HCT116 (cell line): ENCODE measurements at regions not wholly inside any gene's neighbourhood (a gene's known extent, or its start where the extent isn't known, plus 50 kb on each side); places are given as distances from the start of the nearest gene placed in this dataset.

Experiments
- ATAC-seq: fragments of 200-7000 bp; cut with Tn5 transposase; 2 replicates; pipeline ENCODE4 v1.9.1; 2020; ENCODE audit warnings: mild to moderate bottlenecking, moderate library complexity
- BruUV-seq: library from RNA; stranded (reverse); fragments of 400-500 nt; replicated peaks from 2 replicates; lab custom pipeline; 2021; lab: Mats Ljungman, UMichigan
- CTCF ChIA-PET: fragments of 300-600 bp; sonication (Branson Sonifier 250); formaldehyde crosslinking; loops from one replicate; lab custom pipeline; 2021; ENCODE audit warnings: antibody characterized with exemption; lab: Charles Lee
- POLR2A ChIA-PET: fragments of 300-600, 350-600 bp; sonication (Branson Sonifier 250); formaldehyde crosslinking; loops from one replicate; lab custom pipeline; 2021; ENCODE audit warnings: antibody characterized with exemption; lab: Charles Lee
- RAD21 ChIA-PET, 2 experiments: fragments of 300-600 bp; sonication (Branson Sonifier 250); formaldehyde crosslinking; loops; one replicate each; lab custom pipeline; 2023; ENCODE audit warnings: low total read pairs in 2 of 2; ENCODE audit not compliant: uncharacterized antibody in 2 of 2, unreplicated experiment in 2 of 2, low non-redundant PET in 1 of 2; lab: Charles Lee
- DNase-seq: peaks from one replicate; pipeline ENCODE4 v3.0.0-alpha.2; 2010; ENCODE audit warnings: low read depth, low spot score
- H2AFZ ChIP-seq: fragments of 200-600 bp; shearing (Covaris generic), sonication (generic); 2 replicates; pipeline ENCODE4 v1.6.1; 2017; ENCODE audit warnings: low read depth, mixed run types, mixed read lengths, antibody characterized with exemption, low read length; ENCODE audit not compliant: poor library complexity, severe bottlenecking
- H3K27ac ChIP-seq: 2 replicates; pipeline ENCODE4 v1.5.1; 2012; ENCODE audit warnings: low read depth, low read length
- H3K27me3 ChIP-seq: fragments of 200-600 bp; sonication (generic); 2 replicates; pipeline ENCODE4 v1.6.1; 2016; ENCODE audit warnings: mixed run types, low read length, mixed read lengths; ENCODE audit not compliant: insufficient read depth
- H3K36me3 ChIP-seq, 2 experiments: fragments of 200-500 bp in 1 of 2; fragments of 200-600 bp in 1 of 2; sonication (Bioruptor generic) in 1 of 2; sonication (generic) in 1 of 2; 2 replicates each; pipeline versions ENCODE4 v1.5.1 to v1.6.1; 2014 to 2016; ENCODE audit warnings: low read length in 2 of 2, inconsistent platforms in 1 of 2, mixed read lengths in 1 of 2, mixed run types in 1 of 2; ENCODE audit not compliant: insufficient read depth in 2 of 2, control insufficient read depth in 1 of 2
- H3K4me1 ChIP-seq, 2 experiments: fragments of 200-600 bp in 1 of 2; sonication (generic) in 1 of 2; 2 replicates each; pipeline versions ENCODE4 v1.5.1 to v1.6.1; 2012 to 2017; ENCODE audit warnings: low read length in 2 of 2, inconsistent platforms in 1 of 2, mild to moderate bottlenecking in 1 of 2, mixed read lengths in 1 of 2, mixed run types in 1 of 2, moderate library complexity in 1 of 2; ENCODE audit not compliant: insufficient read depth in 2 of 2, control insufficient read depth in 1 of 2
- H3K4me2 ChIP-seq: fragments of 200-600 bp; sonication (generic); 2 replicates; pipeline ENCODE4 v1.6.1; 2017; ENCODE audit warnings: mixed run types, low read length, mixed read lengths
- H3K4me3 ChIP-seq, 2 experiments: fragments of 200-600 bp in 1 of 2; sonication (generic) in 1 of 2; replicated peaks in 1 of 2; 2 replicates each; pipeline ENCODE4 v1.5.1; 2011 to 2016; ENCODE audit warnings: low read length in 2 of 2, control low read depth in 1 of 2, low read depth in 1 of 2, mild to moderate bottlenecking in 1 of 2, mixed read lengths in 1 of 2, mixed run types in 1 of 2
- H3K79me2 ChIP-seq: fragments of 200-600 bp; sonication (generic); 2 replicates; pipeline ENCODE4 v1.6.1; 2017; ENCODE audit warnings: mild to moderate bottlenecking, mixed run types, low read length, moderate library complexity, mixed read lengths; ENCODE audit not compliant: insufficient read depth
- H3K9ac ChIP-seq: fragments of 200-600 bp; sonication (generic); 2 replicates; pipeline ENCODE4 v1.6.1; 2016; ENCODE audit warnings: low read length, mixed read lengths
- H3K9me2 ChIP-seq: fragments of 200-600 bp; sonication (generic), shearing (Covaris generic); 2 replicates; pipeline ENCODE4 v1.6.1; 2017; ENCODE audit warnings: mixed run types, mild to moderate bottlenecking, moderate library complexity; ENCODE audit not compliant: insufficient read depth
- H3K9me3 ChIP-seq, 2 experiments: fragments of 200-500 bp in 1 of 2; fragments of 200-600 bp in 1 of 2; sonication (Bioruptor generic) in 1 of 2; sonication (generic) in 1 of 2; 2 replicates each; pipeline ENCODE4 v1.6.1; 2014 to 2017; ENCODE audit warnings: low read length in 2 of 2, mixed read lengths in 2 of 2, inconsistent platforms in 1 of 2, low read depth in 1 of 2, mild to moderate bottlenecking in 1 of 2, mixed run types in 1 of 2, moderate library complexity in 1 of 2; ENCODE audit not compliant: control insufficient read depth in 1 of 2, insufficient read depth in 1 of 2
- H4K20me1 ChIP-seq: fragments of 200-600 bp; sonication (generic), shearing (Covaris generic); 2 replicates; pipeline ENCODE4 v1.6.1; 2017; ENCODE audit warnings: mixed run types, mild to moderate bottlenecking, moderate library complexity; ENCODE audit not compliant: insufficient read depth
- ATF3 ChIP-seq: IDR thresholded peaks from 2 replicates; pipeline ENCODE4 v1.6.1; 2012
- EZH2phosphoT487 ChIP-seq: fragments of 200-600 bp; IDR thresholded peaks from 2 replicates; pipeline ENCODE4 v1.6.1; 2018; ENCODE audit warnings: antibody characterized with exemption, borderline replicate concordance
- POLR2A ChIP-seq: IDR thresholded peaks from 2 replicates; pipeline ENCODE4 v1.7.0; 2011; ENCODE audit warnings: borderline replicate concordance; ENCODE audit not compliant: insufficient read depth, insufficient read length; ENCODE audit errors: extremely low read depth
- POLR2AphosphoS5 ChIP-seq: IDR thresholded peaks from 2 replicates; pipeline ENCODE4 v1.6.1; 2011; ENCODE audit warnings: mild to moderate bottlenecking, low read depth, low read length, moderate library complexity
- RAD21 ChIP-seq: IDR thresholded peaks from 2 replicates; pipeline ENCODE4 v1.6.1; 2012; ENCODE audit warnings: low read depth, mild to moderate bottlenecking
- SIN3A ChIP-seq: IDR thresholded peaks from 2 replicates; pipeline ENCODE4 v1.6.1; 2012; ENCODE audit warnings: low read depth
- SP1 ChIP-seq: IDR thresholded peaks from 2 replicates; pipeline ENCODE4 v1.6.1; 2012; ENCODE audit warnings: low read depth
- TCF7L2 ChIP-seq: IDR thresholded peaks from 2 replicates; pipeline ENCODE4 v1.7.0; 2011; ENCODE audit warnings: borderline replicate concordance, inconsistent platforms; ENCODE audit not compliant: insufficient read depth, insufficient read length; ENCODE audit errors: extremely low read depth
- YY1 ChIP-seq: IDR thresholded peaks from 2 replicates; pipeline ENCODE4 v1.6.1; 2011; ENCODE audit warnings: low read length, low read depth, moderate library complexity, mild to moderate bottlenecking; ENCODE audit not compliant: insufficient replicate concordance; ENCODE audit errors: extremely low read depth
- intact Hi-C: fragments of 100-400 bp; cut with micrococcal nuclease; formaldehyde crosslinking; loops from 2 replicates; pipeline ENCODE4 v1.10.0; 2022
- TF ChIP-seq, protein P1 (sequence below): IDR thresholded peaks from 2 replicates; pipeline ENCODE4 v1.6.1; 2011; ENCODE audit warnings: mild to moderate bottlenecking, low read length, moderate library complexity; ENCODE audit not compliant: insufficient replicate concordance; ENCODE audit errors: extremely low read depth

GRCh38 chr7:109842386-109842785 is 1248.5 kb upstream of the LRRN3 start:
- Histone ChIP-seq H3K9ac (no peak overlapping the region), H4K20me1 (no peaks in the 10 kb centered on the region), H3K79me2 (no peaks in the 10 kb centered on the region), H3K9me2 (no peaks in the 10 kb centered on the region), H3K9me3 (no peaks in the 10 kb centered on the region), H3K36me3 (no peaks in the 10 kb centered on the region), H3K4me3 (no peak overlapping the region), H2AFZ (no peak overlapping the region), H3K4me2 (no peak overlapping the region), H3K27me3 (no peaks in the 10 kb centered on the region), H3K27ac (no peak overlapping the region), H3K4me1 (no peaks in the 10 kb centered on the region)
- no peak for DNase-seq
- ChIA-PET POLR2A (no interaction called here), RAD21 (no interaction called here), CTCF (no interaction called here)
- intact Hi-C loops, result loop anchor here (5.0 to 10.0 kb wide), 3 partner anchors 870 to 1252 kb away; partner anchors contain the start of gene LRRN3
- ATAC-seq, result no peak
- no TSS peak for BruUV-seq
- no peak for TF ChIP-seq TCF7L2
- no peak for TF ChIP-seq YY1
- no peak for TF ChIP-seq ATF3
- TF ChIP-seq, protein P1, sequence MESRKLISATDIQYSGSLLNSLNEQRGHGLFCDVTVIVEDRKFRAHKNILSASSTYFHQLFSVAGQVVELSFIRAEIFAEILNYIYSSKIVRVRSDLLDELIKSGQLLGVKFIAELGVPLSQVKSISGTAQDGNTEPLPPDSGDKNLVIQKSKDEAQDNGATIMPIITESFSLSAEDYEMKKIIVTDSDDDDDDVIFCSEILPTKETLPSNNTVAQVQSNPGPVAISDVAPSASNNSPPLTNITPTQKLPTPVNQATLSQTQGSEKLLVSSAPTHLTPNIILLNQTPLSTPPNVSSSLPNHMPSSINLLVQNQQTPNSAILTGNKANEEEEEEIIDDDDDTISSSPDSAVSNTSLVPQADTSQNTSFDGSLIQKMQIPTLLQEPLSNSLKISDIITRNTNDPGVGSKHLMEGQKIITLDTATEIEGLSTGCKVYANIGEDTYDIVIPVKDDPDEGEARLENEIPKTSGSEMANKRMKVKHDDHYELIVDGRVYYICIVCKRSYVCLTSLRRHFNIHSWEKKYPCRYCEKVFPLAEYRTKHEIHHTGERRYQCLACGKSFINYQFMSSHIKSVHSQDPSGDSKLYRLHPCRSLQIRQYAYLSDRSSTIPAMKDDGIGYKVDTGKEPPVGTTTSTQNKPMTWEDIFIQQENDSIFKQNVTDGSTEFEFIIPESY, result no peak
- no peak for TF ChIP-seq POLR2AphosphoS5
- TF ChIP-seq SIN3A, result no peak
- TF ChIP-seq RAD21, result no peak
- no peak for TF ChIP-seq POLR2A
- TF ChIP-seq SP1, result no peak
- TF ChIP-seq EZH2phosphoT487, result no peak
